ENCODE measurements at regions not wholly inside any gene's neighbourhood (a gene's known extent, or its start where the extent isn't known, plus 50 kb on each side); places are given as distances from the start of the nearest gene placed in this dataset.

DNA sequence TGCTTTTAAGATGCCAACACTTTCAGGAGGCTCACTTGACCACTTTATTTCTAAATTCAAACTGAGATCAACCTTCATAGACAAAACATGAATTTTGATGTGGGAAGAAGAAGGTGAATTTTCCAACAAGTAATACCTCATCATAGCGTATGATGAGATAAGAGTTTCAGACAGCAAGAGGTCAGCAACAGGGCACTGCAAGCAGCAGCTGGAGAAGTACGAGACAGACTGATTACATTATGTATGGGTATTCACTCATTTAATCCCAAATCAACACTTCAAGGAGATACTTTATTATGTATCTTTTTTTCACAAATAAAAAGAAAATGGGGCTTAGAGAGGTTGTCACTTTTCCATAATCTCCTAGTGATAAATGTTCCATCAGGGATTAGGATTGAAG is 389.8 kb downstream of the TBC1D4 start (continued):
- TF ChIP-seq, protein P1, sequence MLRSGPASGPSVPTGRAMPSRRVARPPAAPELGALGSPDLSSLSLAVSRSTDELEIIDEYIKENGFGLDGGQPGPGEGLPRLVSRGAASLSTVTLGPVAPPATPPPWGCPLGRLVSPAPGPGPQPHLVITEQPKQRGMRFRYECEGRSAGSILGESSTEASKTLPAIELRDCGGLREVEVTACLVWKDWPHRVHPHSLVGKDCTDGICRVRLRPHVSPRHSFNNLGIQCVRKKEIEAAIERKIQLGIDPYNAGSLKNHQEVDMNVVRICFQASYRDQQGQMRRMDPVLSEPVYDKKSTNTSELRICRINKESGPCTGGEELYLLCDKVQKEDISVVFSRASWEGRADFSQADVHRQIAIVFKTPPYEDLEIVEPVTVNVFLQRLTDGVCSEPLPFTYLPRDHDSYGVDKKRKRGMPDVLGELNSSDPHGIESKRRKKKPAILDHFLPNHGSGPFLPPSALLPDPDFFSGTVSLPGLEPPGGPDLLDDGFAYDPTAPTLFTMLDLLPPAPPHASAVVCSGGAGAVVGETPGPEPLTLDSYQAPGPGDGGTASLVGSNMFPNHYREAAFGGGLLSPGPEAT (IDR thresholded peaks at IDR 0.05; ENCODE audit: low read depth), result no peak
- TF ChIP-seq, protein P2, sequence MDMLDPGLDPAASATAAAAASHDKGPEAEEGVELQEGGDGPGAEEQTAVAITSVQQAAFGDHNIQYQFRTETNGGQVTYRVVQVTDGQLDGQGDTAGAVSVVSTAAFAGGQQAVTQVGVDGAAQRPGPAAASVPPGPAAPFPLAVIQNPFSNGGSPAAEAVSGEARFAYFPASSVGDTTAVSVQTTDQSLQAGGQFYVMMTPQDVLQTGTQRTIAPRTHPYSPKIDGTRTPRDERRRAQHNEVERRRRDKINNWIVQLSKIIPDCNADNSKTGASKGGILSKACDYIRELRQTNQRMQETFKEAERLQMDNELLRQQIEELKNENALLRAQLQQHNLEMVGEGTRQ (IDR thresholded peaks at IDR 0.05; ENCODE audit: borderline replicate concordance, low read depth, low read length), result no peak
- no peak for TF ChIP-seq HDGF (IDR thresholded peaks at IDR 0.05)

DNA sequence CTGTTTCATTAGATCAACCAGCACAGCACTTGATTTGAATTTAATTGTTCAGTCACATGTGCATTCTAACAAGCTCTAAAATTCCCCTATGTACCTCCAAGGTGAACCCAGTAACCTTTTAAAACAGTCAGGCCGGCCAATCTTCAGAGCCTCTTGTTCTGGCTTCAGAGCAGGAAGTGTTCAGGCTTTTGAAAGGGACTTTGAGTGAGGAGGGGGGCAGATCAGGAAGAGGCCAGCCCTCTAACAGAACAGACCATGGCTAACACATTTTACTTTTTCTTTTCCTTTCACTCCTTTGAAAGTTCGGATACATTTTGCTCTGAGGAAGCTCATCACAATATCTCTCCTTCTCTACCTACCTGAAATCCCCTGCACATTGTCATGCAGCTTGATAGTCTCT is 390.3 kb downstream of the TBC1D4 start:
- FAIRE-seq, result no peak
- intact Hi-C loops (cut with micrococcal nuclease; ENCODE audit: unreplicated experiment), result no loop called here

More for the DNA sequence above, 390.3 kb downstream of the TBC1D4 start:
- no peak overlapping the region for H2AFZ ChIP-seq (ENCODE audit: control insufficient read depth, low read depth, low read length)
- H3K36me3 ChIP-seq (ENCODE audit: control insufficient read depth in 2 of 2, insufficient read depth in 2 of 2, low read length in 1 of 2), result no peaks in the 10 kb centered on the region
- no TSS peak for BruUV-seq (replicated peaks)
- no peaks in the 10 kb centered on the region for H3K79me2 ChIP-seq (ENCODE audit: control insufficient read depth, insufficient read depth, low read length)
- H4K20me1 ChIP-seq (ENCODE audit: control insufficient read depth, insufficient read depth), result no peaks in the 10 kb centered on the region
- 20% methylated on average over 2 of the region's 2 CpGs for WGBS (ENCODE audit: insufficient coverage, insufficient replicate concordance, low lambda C conversion rate, missing lambda C conversion rate)
- in situ Hi-C loops (cut with MboI), result no loop called here
- no peaks in the 10 kb centered on the region for H3K27me3 ChIP-seq (replicated peaks in 1 of 2; ENCODE audit: control insufficient read depth in 2 of 2, insufficient read depth in 2 of 2, low read length in 1 of 2)
- H3K27ac ChIP-seq (ENCODE audit: control insufficient read depth, insufficient read depth), result no peak overlapping the region
- H3K4me3 ChIP-seq, result no peak overlapping the region
- RAD21 ChIA-PET (ENCODE audit: unreplicated experiment), result no interaction called here
- H3K9me3 ChIP-seq (replicated peaks; ENCODE audit: control insufficient read depth, insufficient read depth, low read length), result no peaks in the 10 kb centered on the region
- DNase-seq (ENCODE audit: low read depth, low spot score) (no peak), ATAC-seq (peak; percentile 44)
- POLR2A ChIA-PET, result no interaction called here
- CTCF ChIA-PET, result interaction anchor here (1.2 kb wide), 1 partner anchor 274 kb away, joined by 3 read pairs; no protein-coding TSS in a partner anchor
- H3K9ac ChIP-seq (ENCODE audit: control insufficient read depth, insufficient read depth, low read length), result no peak overlapping the region
- SMC1A ChIA-PET (ENCODE audit: uncharacterized antibody, unreplicated experiment), result interaction anchor here (0.8 kb wide), 1 partner anchor 10 kb away, joined by 3 read pairs; no protein-coding TSS in a partner anchor
- TF ChIP-seq, protein P3, sequence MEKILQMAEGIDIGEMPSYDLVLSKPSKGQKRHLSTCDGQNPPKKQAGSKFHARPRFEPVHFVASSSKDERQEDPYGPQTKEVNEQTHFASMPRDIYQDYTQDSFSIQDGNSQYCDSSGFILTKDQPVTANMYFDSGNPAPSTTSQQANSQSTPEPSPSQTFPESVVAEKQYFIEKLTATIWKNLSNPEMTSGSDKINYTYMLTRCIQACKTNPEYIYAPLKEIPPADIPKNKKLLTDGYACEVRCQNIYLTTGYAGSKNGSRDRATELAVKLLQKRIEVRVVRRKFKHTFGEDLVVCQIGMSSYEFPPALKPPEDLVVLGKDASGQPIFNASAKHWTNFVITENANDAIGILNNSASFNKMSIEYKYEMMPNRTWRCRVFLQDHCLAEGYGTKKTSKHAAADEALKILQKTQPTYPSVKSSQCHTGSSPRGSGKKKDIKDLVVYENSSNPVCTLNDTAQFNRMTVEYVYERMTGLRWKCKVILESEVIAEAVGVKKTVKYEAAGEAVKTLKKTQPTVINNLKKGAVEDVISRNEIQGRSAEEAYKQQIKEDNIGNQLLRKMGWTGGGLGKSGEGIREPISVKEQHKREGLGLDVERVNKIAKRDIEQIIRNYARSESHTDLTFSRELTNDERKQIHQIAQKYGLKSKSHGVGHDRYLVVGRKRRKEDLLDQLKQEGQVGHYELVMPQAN (conservative IDR thresholded peaks at IDR 0.05), result no peak
- TF ChIP-seq NR2C1 (IDR thresholded peaks at IDR 0.05) (no peak), ATF7 (IDR thresholded peaks at IDR 0.05; ENCODE audit: low read depth) (no peak), SIX5 (IDR thresholded peaks at IDR 0.05; ENCODE audit: low read depth, low read length, severe bottlenecking) (no peak), NR2F1 (conservative IDR thresholded peaks at IDR 0.05) (peak; percentile 25; the same call in 1 of the 2 replicates)
- TF ChIP-seq, protein P4, sequence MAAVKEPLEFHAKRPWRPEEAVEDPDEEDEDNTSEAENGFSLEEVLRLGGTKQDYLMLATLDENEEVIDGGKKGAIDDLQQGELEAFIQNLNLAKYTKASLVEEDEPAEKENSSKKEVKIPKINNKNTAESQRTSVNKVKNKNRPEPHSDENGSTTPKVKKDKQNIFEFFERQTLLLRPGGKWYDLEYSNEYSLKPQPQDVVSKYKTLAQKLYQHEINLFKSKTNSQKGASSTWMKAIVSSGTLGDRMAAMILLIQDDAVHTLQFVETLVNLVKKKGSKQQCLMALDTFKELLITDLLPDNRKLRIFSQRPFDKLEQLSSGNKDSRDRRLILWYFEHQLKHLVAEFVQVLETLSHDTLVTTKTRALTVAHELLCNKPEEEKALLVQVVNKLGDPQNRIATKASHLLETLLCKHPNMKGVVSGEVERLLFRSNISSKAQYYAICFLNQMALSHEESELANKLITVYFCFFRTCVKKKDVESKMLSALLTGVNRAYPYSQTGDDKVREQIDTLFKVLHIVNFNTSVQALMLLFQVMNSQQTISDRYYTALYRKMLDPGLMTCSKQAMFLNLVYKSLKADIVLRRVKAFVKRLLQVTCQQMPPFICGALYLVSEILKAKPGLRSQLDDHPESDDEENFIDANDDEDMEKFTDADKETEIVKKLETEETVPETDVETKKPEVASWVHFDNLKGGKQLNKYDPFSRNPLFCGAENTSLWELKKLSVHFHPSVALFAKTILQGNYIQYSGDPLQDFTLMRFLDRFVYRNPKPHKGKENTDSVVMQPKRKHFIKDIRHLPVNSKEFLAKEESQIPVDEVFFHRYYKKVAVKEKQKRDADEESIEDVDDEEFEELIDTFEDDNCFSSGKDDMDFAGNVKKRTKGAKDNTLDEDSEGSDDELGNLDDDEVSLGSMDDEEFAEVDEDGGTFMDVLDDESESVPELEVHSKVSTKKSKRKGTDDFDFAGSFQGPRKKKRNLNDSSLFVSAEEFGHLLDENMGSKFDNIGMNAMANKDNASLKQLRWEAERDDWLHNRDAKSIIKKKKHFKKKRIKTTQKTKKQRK (IDR thresholded peaks at IDR 0.05; ENCODE audit: low read depth, low read length), result no peak
- TF ChIP-seq, protein P5, sequence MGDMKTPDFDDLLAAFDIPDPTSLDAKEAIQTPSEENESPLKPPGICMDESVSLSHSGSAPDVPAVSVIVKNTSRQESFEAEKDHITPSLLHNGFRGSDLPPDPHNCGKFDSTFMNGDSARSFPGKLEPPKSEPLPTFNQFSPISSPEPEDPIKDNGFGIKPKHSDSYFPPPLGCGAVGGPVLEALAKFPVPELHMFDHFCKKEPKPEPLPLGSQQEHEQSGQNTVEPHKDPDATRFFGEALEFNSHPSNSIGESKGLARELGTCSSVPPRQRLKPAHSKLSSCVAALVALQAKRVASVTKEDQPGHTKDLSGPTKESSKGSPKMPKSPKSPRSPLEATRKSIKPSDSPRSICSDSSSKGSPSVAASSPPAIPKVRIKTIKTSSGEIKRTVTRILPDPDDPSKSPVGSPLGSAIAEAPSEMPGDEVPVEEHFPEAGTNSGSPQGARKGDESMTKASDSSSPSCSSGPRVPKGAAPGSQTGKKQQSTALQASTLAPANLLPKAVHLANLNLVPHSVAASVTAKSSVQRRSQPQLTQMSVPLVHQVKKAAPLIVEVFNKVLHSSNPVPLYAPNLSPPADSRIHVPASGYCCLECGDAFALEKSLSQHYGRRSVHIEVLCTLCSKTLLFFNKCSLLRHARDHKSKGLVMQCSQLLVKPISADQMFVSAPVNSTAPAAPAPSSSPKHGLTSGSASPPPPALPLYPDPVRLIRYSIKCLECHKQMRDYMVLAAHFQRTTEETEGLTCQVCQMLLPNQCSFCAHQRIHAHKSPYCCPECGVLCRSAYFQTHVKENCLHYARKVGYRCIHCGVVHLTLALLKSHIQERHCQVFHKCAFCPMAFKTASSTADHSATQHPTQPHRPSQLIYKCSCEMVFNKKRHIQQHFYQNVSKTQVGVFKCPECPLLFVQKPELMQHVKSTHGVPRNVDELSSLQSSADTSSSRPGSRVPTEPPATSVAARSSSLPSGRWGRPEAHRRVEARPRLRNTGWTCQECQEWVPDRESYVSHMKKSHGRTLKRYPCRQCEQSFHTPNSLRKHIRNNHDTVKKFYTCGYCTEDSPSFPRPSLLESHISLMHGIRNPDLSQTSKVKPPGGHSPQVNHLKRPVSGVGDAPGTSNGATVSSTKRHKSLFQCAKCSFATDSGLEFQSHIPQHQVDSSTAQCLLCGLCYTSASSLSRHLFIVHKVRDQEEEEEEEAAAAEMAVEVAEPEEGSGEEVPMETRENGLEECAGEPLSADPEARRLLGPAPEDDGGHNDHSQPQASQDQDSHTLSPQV (IDR thresholded peaks at IDR 0.05), result no peak
- H3K4me1 ChIP-seq (ENCODE audit: control insufficient read depth, insufficient read depth, low read length), result no peaks in the 10 kb centered on the region
- no peak overlapping the region for H3K4me2 ChIP-seq (ENCODE audit: control insufficient read depth, insufficient read depth)
